Stimulated activated CD8-positive, alpha-beta memory T cell treated with anti-CD3 and anti-CD28 coated beads, Interleukin-7, amount 100 ng/mL, for 1 hour (primary cell): ENCODE measurements at regions not wholly inside any gene's neighbourhood (a gene's known extent, or its start where the extent isn't known, plus 50 kb on each side); places are given as distances from the start of the nearest gene placed in this dataset.
"Not testable (repeated sequence)": the region's sequence is repeated elsewhere in the genome, so short reads cannot be mapped to it uniquely, and the experiment has no call there.

Experiments used
- DNase-seq, 2 donors: peaks; one replicate each; pipeline ENCODE4 v3.0.0-alpha.2; 2020; ENCODE audit warnings: low read depth in 2 of 2

- DNase-seq = no peak
Measured at GRCh38 chr21:36601362-36601761, 97.6 kb upstream of the SIM2 start.

- no peak for DNase-seq
Measured at GRCh38 chr21:36602735-36603134, 96.2 kb upstream of the SIM2 start.

- DNase-seq = no peak
Measured at GRCh38 chr21:36603221-36603620, 95.7 kb upstream of the SIM2 start.

- DNase-seq = no peak
Measured at GRCh38 chr21:36605426-36605825, 93.5 kb upstream of the SIM2 start.

- no peak for DNase-seq
Measured at GRCh38 chr21:36606287-36606982, 92.5 kb upstream of the SIM2 start.

GRCh38 chr21:36606983-36607325 lies 92.0 kb upstream of the SIM2 start:
- no peak for DNase-seq

- DNase-seq = no peak
Measured at GRCh38 chr21:36608041-36608896, 90.6 kb upstream of the SIM2 start.

- no peak for DNase-seq
Measured at GRCh38 chr21:36608897-36609225, 90.1 kb upstream of the SIM2 start.

GRCh38 chr21:36609654-36610053 lies 89.3 kb upstream of the SIM2 start:
- no peak for DNase-seq

GRCh38 chr21:36610201-36610600 lies 88.7 kb upstream of the SIM2 start:
- no peak for DNase-seq

- no peak for DNase-seq
Measured at GRCh38 chr21:36610935-36611334, 88.0 kb upstream of the SIM2 start.

- no peak for DNase-seq
Measured at GRCh38 chr21:36611379-36611778, 87.5 kb upstream of the SIM2 start.

- no peak for DNase-seq
Measured at GRCh38 chr21:36613059-36613458, 85.9 kb upstream of the SIM2 start.

- no peak for DNase-seq
Measured at GRCh38 chr21:36613554-36613953, 85.4 kb upstream of the SIM2 start.

GRCh38 chr21:36615274-36615964 lies 83.5 kb upstream of the SIM2 start:
- DNase-seq = no peak

- not testable (repeated sequence) for DNase-seq
Measured at GRCh38 chr21:36616773-36617172, 82.1 kb upstream of the SIM2 start.

GRCh38 chr21:36621794-36622193 lies 77.1 kb upstream of the SIM2 start:
- DNase-seq = not testable (repeated sequence)

- DNase-seq = no peak
Measured at GRCh38 chr21:36624105-36624504, 74.8 kb upstream of the SIM2 start.

- DNase-seq = no peak
Measured at GRCh38 chr21:36626791-36627190, 72.1 kb upstream of the SIM2 start.

GRCh38 chr21:36627242-36627641 lies 71.7 kb upstream of the SIM2 start:
- DNase-seq = no peak

GRCh38 chr21:36628106-36628505 lies 70.8 kb upstream of the SIM2 start:
- no peak for DNase-seq

GRCh38 chr21:36628761-36629460 lies 70.0 kb upstream of the SIM2 start:
- DNase-seq = no peak
